HG03025 (cell line): ENCODE measurements at regions not wholly inside any gene's neighbourhood (a gene's known extent, or its start where the extent isn't known, plus 50 kb on each side); places are given as distances from the start of the nearest gene placed in this dataset.
"Not testable (repeated sequence)": the region's sequence is repeated elsewhere in the genome, so short reads cannot be mapped to it uniquely, and the experiment has no call there.

Experiments
- ATAC-seq: cut with Tn5 transposase; IDR thresholded peaks from one replicate; pipeline ENCODE4 v1.9.1; 2021; ENCODE audit warnings: mild to moderate bottlenecking, moderate library complexity; ENCODE audit not compliant: unreplicated experiment, low FRiP score

- no peak for ATAC-seq
These were observed 185.5 kb upstream of the ANXA10 start for GRCh38 chr4:167906851-167907250.

- no peak for ATAC-seq
These were observed 183.5 kb upstream of the ANXA10 start for GRCh38 chr4:167908816-167909215.

GRCh38 chr4:167912535-167912934 lies 179.8 kb upstream of the ANXA10 start:
- not testable (repeated sequence) for ATAC-seq

GRCh38 chr4:167918077-167918476 lies 174.3 kb upstream of the ANXA10 start:
- no peak for ATAC-seq

- ATAC-seq: no peak
These were observed 162.2 kb upstream of the ANXA10 start for GRCh38 chr4:167930166-167930565.

DNA sequence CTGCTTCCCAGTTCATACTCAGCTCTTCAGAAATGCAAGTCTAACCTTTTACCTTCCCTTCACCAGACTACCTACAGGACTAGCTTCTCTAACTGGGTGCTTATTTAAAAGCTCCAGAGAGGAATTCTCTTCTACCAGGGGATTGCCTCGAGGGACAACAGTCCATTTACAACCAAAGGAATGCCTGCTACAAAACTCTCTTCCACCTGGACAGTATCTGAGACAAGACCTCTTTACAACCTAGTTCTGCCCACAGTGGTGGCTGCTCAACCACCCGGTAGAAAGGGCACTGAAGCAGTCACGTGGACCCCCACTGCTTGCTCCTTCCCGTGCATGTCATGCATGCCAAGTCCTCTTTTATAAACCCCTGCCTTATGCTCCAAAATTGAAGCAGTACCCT lies 158.1 kb upstream of the ANXA10 start:
- ATAC-seq: no peak

- no peak for ATAC-seq
These were observed 152.3 kb upstream of the ANXA10 start for GRCh38 chr4:167939863-167940616.

DNA sequence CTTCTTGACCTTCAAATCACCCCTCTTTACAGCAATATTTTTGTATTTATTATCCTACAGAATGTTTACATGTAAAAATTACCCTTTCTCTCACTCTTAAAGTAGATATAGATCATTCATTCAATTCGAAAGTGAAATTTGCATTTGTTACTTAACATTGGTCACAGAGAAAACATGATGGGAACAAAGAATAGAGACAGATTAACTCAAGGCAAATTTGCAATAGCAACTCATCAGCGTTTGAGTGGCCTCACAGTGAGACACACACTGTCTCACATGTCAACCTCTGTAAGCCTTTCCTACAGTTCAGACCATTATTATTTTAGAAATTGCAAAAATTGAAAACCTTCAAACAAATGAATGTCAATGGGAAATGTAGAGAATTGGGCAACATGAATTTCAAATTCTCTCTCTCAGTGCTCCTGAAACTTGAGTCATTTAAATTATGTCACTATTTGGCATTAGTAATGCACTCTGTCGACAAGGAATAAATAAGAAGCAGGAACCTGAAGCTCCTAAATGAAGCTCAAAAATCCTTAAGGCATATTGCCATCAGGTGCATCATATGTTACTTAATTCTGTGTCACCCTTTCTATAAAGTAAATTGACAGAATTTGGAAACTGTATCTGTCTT lies 148.3 kb upstream of the ANXA10 start:
- peak; percentile 43 for ATAC-seq

GRCh38 chr4:167944721-167945120 lies 147.6 kb upstream of the ANXA10 start:
- no peak for ATAC-seq

DNA sequence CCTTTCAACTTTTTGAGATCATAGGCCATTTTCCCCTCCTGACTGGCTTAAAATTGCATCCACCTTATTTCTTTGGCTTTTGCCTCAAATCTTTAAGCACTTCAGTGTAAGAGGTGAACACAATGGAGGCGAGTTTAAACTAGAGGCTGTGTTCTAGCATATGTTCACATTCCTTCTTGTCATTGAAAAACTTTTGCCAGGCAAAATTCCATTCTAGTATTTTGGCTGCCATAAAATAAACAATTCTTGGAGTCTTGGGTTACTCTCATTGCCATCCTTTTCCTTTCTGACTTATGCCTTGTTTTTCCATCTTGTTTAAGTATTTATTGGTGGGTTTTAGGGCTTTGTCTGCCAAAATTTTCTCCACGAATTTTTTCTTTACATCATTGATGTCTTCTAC lies 137.3 kb upstream of the ANXA10 start:
- no peak for ATAC-seq

DNA sequence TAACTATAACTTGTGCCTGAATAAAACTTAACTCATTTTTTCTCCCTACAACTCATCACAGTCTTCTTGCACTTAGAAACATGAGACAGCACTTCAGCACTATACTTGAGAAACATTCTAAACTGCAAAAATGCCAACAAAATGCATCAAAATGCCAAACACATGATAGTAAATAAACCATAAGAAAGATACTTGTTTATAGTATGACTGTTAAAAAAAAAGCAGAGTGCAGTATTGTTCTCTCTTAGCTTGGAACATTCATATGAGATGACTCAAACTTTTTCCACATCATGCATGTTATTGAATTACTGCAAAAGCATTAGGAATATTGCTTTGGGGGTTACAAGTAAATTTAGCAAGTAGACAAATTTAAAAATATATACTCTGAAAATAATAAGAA lies 135.7 kb upstream of the ANXA10 start:
- no peak for ATAC-seq

GRCh38 chr4:167964766-167965373 lies 127.5 kb upstream of the ANXA10 start:
- ATAC-seq: no peak

DNA sequence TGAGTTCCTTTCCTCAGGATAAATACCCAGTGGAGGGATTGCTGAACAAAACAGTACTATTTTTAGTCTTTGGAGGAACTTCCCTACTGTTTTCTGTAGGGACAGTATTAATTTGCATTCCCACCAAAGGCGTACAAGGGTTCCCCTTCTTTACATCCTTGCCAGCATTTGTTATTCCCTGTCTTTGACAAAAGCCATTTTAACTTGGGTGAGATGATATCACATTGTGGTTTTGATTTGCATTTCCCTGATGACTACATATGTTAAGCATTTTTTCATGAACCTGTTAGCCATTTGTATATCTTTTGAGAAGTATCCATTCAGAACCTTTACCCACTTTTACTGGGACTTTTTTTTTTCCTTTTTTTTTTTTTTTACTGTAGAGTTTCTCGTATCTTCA lies 126.2 kb upstream of the ANXA10 start:
- ATAC-seq: no peak

- ATAC-seq: no peak
These were observed 118.8 kb upstream of the ANXA10 start for GRCh38 chr4:167973513-167973912.

DNA sequence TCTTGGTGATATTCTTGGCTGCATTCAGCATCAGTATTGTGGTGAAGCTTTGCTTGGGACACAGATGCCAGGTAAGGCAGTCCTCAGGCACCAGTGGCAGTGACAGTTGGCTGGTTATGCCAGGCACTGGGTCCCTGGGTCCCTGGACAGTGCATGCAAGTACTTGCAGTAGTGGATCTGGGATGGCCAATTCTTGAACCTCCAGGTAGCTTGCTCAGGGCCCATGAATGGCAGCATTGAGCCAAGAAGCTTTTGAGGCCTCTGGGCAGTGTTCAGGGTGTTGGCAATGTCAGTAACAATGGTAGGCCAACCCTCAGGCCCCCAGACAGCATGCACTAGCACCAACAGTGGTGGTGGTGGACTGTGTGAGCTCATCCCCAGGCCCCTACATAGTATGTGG lies 106.8 kb upstream of the ANXA10 start:
- no peak for ATAC-seq

GRCh38 chr4:167986044-167986443 lies 106.3 kb upstream of the ANXA10 start:
- no peak for ATAC-seq

GRCh38 chr4:167987285-167987684 lies 105.1 kb upstream of the ANXA10 start:
- no peak for ATAC-seq

DNA sequence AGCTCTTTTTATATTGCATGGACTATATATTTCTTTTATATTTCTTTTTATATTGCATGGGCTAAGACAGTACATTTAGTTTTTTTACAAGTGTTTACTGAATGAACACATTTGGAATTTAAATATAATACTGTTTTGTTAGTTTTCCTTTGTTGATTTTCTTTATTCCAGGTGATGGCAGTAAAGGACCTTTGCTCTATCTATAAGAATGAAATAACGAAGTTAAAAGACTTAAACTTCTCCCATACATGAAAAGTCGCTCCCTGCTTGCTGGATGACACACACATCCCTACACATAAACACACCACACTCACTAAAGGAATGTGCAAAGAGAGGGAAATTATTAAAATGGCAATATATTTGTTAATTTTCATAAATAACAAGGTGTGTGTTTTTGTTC lies 102.5 kb upstream of the ANXA10 start:
- ATAC-seq: no peak

- not testable (repeated sequence) for ATAC-seq
These were observed 84.2 kb upstream of the ANXA10 start for GRCh38 chr4:168008112-168008511.

DNA sequence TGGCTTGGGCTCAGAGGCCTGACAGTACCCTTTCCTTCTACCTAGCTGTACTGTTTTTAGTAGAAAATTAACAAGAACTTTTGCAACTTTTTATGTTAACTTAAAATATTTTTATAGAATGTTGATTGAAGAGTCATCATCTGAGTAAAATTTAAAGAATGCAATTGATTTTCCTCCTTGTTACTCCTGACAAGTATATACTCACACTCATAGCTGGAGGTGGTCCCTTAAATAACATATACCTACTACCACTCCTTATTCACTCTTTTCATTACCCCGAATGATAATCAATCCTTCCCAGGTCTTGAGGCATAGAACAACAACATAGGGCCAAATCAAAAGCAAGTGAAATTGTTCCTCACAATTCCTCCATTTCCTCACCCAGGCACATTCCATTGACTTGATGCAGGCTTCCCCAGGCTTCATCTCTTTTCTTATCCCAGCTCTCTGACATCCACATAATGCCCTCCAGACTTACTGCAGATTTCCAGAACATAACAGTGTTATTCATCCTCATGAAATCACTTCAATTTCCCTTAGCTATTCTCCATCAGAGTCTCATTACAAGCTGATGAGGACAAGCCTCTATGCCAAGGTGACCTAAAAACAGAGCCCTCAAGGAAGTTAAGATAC lies 73.2 kb upstream of the ANXA10 start:
- ATAC-seq: no peak

- no peak for ATAC-seq
These were observed 72.4 kb upstream of the ANXA10 start for GRCh38 chr4:168019921-168020320.
